ENCODE measurements at regions not wholly inside any gene's neighbourhood (a gene's known extent, or its start where the extent isn't known, plus 50 kb on each side); places are given as distances from the start of the nearest gene placed in this dataset.

GRCh38 chr10:104580321-104580720 is 60.8 kb upstream of the SORCS3 start:
- no peak for TF ChIP-seq ZFX (IDR thresholded peaks at IDR 0.05)
- TF ChIP-seq CTCF (conservative IDR thresholded peaks at IDR 0.05), result no peak
- H3K27ac ChIP-seq, result no peak overlapping the region

- H3K27ac ChIP-seq, result no peak overlapping the region
- TF ChIP-seq CTCF (conservative IDR thresholded peaks at IDR 0.05) (peak; percentile 94), ZFX (IDR thresholded peaks at IDR 0.05) (no peak)
Observed at GRCh38 chr10:104580774-104581675, 60.1 kb upstream of the SORCS3 start.

GRCh38 chr10:104581884-104582601 is 59.0 kb upstream of the SORCS3 start:
- no peak for TF ChIP-seq ZFX (IDR thresholded peaks at IDR 0.05)
- TF ChIP-seq CTCF (conservative IDR thresholded peaks at IDR 0.05), result no peak

GRCh38 chr10:104582602-104582951 is 58.5 kb upstream of the SORCS3 start:
- no peak overlapping the region for H3K27ac ChIP-seq
- TF ChIP-seq CTCF (conservative IDR thresholded peaks at IDR 0.05), result no peak
- no peak for TF ChIP-seq ZFX (IDR thresholded peaks at IDR 0.05)

More at GRCh38 chr10:104581884-104582601, 59.0 kb upstream of the SORCS3 start:
- H3K27ac ChIP-seq, result no peak overlapping the region

- TF ChIP-seq CTCF (conservative IDR thresholded peaks at IDR 0.05) (no peak), ZFX (IDR thresholded peaks at IDR 0.05) (no peak)
- H3K27ac ChIP-seq, result no peak overlapping the region
Observed at GRCh38 chr10:104582966-104583365, 58.1 kb upstream of the SORCS3 start.

GRCh38 chr10:104584541-104584940 is 56.5 kb upstream of the SORCS3 start:
- TF ChIP-seq ZFX (IDR thresholded peaks at IDR 0.05), result no peak
- TF ChIP-seq CTCF (conservative IDR thresholded peaks at IDR 0.05), result no peak
- H3K27ac ChIP-seq, result no peak overlapping the region

GRCh38 chr10:104587751-104588150 is 53.3 kb upstream of the SORCS3 start:
- H3K27ac ChIP-seq, result no peak overlapping the region
- TF ChIP-seq CTCF (conservative IDR thresholded peaks at IDR 0.05), result no peak
- TF ChIP-seq ZFX (IDR thresholded peaks at IDR 0.05), result no peak

Data from C4-2B (cell line).